Kidney (tissue), 13 donors: ENCODE measurements at regions not wholly inside any gene's neighbourhood (a gene's known extent, or its start where the extent isn't known, plus 50 kb on each side); places are given as distances from the start of the nearest gene placed in this dataset.

Source experiments
- DNase-seq, 5 donors: peaks; one replicate each; pipeline ENCODE4 v3.0.0-alpha.2; 2013 to 2020
- FAIRE-seq: peaks from 2 replicates; lab custom pipeline; 2012; peaks lifted over from hg19 to GRCh38; lab: Jason Lieb, UNC
- H3K27ac ChIP-seq, 2 donors: one replicate each; pipeline ENCODE4 v1.7.0; 2013; ENCODE audit warnings: low read depth in 2 of 2, low read length in 2 of 2, inconsistent platforms in 1 of 2
- H3K27me3 ChIP-seq: one replicate; pipeline ENCODE4 v1.7.1; 2013; ENCODE audit warnings: low read length, inconsistent platforms; ENCODE audit not compliant: control insufficient read depth, insufficient read depth
- H3K36me3 ChIP-seq, 3 donors: one replicate each; pipeline versions ENCODE4 v1.7.0 to v1.7.1; 2013; ENCODE audit warnings: low read length in 3 of 3, control low read depth in 1 of 3, inconsistent platforms in 1 of 3; ENCODE audit not compliant: insufficient read depth in 3 of 3, control insufficient read depth in 2 of 3
- H3K4me1 ChIP-seq, 3 donors: one replicate each; pipeline versions ENCODE4 v1.7.0 to v1.7.1; 2013; ENCODE audit warnings: low read length in 3 of 3, inconsistent platforms in 1 of 3, low read depth in 1 of 3; ENCODE audit not compliant: control insufficient read depth in 2 of 3, insufficient read depth in 2 of 3
- H3K4me3 ChIP-seq, 3 donors: one replicate each; pipeline versions ENCODE4 v1.7.0 to v1.8.1; 2013; ENCODE audit warnings: low read length in 3 of 3, control low read depth in 1 of 3, inconsistent platforms in 1 of 3
- H3K9ac ChIP-seq, 3 donors: one replicate each; pipeline versions ENCODE4 v1.7.0 to v1.7.1; 2013; ENCODE audit warnings: low read length in 3 of 3, control low read depth in 1 of 3, inconsistent platforms in 1 of 3
- H3K9me3 ChIP-seq, 3 donors: one replicate each; pipeline versions ENCODE4 v1.7.0 to v1.7.1; 2013; ENCODE audit warnings: low read length in 3 of 3, control low read depth in 1 of 3, inconsistent platforms in 1 of 3; ENCODE audit not compliant: control insufficient read depth in 2 of 3, insufficient read depth in 1 of 3
- intact Hi-C: fragments of 100-400 bp; cut with DNase I; formaldehyde crosslinking; loops from one replicate; pipeline ENCODE4 v1.11.1; 2022
- TF ChIP-seq, protein P1 (sequence below): IDR thresholded peaks from 3 replicates; pipeline ENCODE4 v1.5.1; 2012; ENCODE audit warnings: mild to moderate bottlenecking, moderate library complexity, borderline replicate concordance; ENCODE audit not compliant: insufficient read depth; ENCODE audit errors: extremely low read depth
- donor health status: control.
- donor health status: control.
- donor health status: control.
- donor health status: control.
- donor health status: control.
- donor health status: DM: yes; HTN: yes; CAD: no.
- donor health status: Normal renal cell carcinoma (clear cell type).

DNA sequence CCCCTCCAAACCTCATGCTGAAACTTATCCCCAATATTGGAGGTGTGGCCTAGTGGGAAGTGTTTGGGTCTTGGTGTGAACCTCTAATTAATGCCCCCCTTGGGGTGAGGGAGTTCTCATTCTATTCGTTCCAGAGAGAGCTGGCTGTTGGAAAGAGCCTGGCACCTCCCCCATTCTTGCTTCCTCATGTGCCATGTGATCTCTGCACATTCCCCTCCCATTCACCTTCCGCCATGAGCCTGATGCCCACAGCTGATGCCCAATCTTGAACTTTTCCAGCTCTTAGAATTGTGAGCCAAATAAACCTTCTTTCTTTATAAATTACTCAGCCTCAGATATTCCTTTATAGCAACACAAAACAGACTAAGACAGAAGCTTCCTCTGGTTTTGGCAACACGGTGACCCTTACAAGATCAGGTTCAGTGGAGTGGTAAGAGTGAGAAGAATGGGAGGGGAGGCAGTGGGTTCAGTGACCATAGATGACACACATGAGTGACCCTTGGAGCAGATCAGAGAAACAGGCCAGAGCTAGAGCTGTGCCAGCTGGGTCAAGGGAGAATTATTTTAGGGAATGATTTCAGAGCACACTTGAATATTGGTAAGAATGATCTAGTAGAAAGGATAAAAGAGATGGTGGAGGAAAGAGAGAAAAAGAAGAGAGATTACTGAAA, 176.4 kb downstream of the LY86 start:
- H3K27ac ChIP-seq = peak overlapping the region; percentile 71 to 73
- intact Hi-C loops = no loop called here

DNA sequence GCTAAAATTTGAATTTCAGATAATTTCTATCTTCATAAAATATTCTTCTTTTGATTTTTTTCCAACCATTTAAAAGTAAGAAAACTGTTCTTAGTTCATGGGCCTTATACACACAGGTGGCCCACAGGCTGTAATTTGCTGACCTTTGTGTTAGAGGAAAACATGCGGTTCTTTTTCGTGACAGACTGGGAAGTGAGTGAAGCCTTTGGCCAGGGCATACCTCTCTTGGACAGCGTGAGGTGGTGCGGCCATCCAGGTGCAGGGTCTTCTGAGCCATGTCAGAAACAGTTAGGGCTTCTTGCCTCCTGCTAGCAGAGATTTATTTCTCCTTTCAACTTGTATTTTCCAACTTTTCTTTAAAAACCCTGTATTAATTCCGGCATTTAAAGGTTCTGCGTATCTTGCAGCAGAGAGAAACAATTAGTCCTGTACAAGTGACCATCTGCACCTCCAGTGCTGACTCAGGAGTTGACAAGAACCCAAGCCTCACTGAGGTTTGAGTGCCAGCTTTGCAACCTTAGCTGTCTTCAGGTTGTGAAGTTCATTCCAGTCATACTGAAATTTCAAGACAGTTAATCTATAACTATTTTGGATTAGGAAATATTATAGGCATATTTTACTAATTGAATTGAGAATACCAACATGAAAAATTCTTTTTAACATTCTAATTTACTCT, 177.8 kb downstream of the LY86 start:
- FAIRE-seq (peak; percentile 76), DNase-seq (no peak)
- intact Hi-C loops = no loop called here

More for the DNA sequence above, 176.4 kb downstream of the LY86 start:
- H3K36me3 ChIP-seq = no peaks in the 10 kb centered on the region
- no peaks in the 10 kb centered on the region for H3K27me3 ChIP-seq
- no peak overlapping the region for H3K9ac ChIP-seq
- DNase-seq = peak in 1 of 5 donors; percentile 51
- no peaks in the 10 kb centered on the region for H3K9me3 ChIP-seq
- no peak overlapping the region for H3K4me3 ChIP-seq
- TF ChIP-seq, protein P1, sequence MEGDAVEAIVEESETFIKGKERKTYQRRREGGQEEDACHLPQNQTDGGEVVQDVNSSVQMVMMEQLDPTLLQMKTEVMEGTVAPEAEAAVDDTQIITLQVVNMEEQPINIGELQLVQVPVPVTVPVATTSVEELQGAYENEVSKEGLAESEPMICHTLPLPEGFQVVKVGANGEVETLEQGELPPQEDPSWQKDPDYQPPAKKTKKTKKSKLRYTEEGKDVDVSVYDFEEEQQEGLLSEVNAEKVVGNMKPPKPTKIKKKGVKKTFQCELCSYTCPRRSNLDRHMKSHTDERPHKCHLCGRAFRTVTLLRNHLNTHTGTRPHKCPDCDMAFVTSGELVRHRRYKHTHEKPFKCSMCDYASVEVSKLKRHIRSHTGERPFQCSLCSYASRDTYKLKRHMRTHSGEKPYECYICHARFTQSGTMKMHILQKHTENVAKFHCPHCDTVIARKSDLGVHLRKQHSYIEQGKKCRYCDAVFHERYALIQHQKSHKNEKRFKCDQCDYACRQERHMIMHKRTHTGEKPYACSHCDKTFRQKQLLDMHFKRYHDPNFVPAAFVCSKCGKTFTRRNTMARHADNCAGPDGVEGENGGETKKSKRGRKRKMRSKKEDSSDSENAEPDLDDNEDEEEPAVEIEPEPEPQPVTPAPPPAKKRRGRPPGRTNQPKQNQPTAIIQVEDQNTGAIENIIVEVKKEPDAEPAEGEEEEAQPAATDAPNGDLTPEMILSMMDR = no peak
- H3K4me1 ChIP-seq = peaks cover 0 to 19% (median 5%) of the 10 kb centered on the region in 3 donors
- no peak for FAIRE-seq

DNA sequence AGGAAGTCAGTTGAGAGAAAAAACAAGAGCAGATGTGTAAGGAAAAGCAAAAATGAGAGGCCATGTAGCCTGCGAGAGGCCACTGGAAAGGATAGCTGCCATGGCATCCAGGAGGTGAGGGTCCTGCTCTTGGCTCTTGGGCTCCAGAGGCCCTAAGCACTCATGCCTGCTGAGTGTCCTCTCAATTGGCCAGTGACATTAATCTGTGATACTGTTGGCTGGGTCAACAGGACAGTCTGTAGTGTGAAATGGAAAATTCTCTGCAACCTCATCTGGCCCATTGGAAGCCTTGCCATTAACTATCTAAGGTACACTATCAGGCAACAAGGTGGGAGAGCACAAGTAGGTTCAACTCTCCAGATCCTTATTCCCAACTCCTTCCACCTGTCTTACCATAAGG, 180.9 kb downstream of the LY86 start:
- FAIRE-seq = no peak
- Histone ChIP-seq H3K9me3 (no peaks in the 10 kb centered on the region), H3K4me1 (peaks cover 0 to 13% (median 3%) of the 10 kb centered on the region in 3 donors), H3K27ac (no peak overlapping the region), H3K4me3 (no peak overlapping the region), H3K36me3 (no peaks in the 10 kb centered on the region), H3K9ac (no peak overlapping the region), H3K27me3 (no peaks in the 10 kb centered on the region)
- intact Hi-C loops = no loop called here
- DNase-seq = no peak
- TF ChIP-seq, protein P1 = no peak

More for the DNA sequence above, 177.8 kb downstream of the LY86 start:
- no peak overlapping the region for H3K4me3 ChIP-seq
- no peaks in the 10 kb centered on the region for H3K27me3 ChIP-seq
- peaks cover 0 to 19% (median 5%) of the 10 kb centered on the region in 3 donors for H3K4me1 ChIP-seq
- no peak overlapping the region for H3K9ac ChIP-seq
- TF ChIP-seq, protein P1 = no peak
- H3K9me3 ChIP-seq = no peaks in the 10 kb centered on the region
- peak overlapping the region; percentile 18 to 78 for H3K27ac ChIP-seq
- H3K36me3 ChIP-seq = no peaks in the 10 kb centered on the region
